ENCODE measurements at regions not wholly inside any gene's neighbourhood (a gene's known extent, or its start where the extent isn't known, plus 50 kb on each side); places are given as distances from the start of the nearest gene placed in this dataset.

DNA sequence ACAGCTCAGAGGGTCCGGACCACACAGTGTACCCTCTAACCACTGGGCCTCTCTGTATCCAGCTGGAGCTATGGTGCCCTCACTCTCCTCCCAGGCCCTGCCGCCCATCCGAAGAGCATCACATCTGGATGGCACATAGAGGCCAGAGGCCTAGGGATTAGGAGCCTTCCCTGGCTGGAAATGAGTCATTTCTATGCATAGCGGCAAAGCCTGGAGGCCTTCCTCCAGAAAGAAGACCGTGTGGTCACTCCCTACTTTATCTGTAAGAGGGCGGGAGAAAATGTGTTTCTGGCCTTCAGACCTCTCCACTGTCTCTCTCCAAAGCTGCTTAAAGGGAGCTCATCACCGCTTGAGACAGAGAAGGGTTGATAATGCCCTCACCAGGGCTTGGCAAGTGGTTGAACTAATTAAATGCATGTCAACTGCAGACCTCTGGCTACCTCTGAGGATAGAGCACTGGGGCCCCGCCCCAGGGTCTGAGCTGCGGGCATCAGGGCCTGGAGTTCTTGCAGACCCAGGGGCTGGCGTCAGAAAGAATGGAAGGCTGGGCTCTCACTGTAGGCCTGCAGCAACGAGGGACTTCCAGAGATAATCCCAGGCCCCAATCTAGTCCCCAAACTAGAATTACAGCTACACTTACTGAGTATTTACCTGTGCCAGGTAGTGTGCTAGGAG is 122.2 kb downstream of the IRX5 start:
- H3K27ac ChIP-seq (ENCODE audit: low read length), result no peak overlapping the region
- no peak for DNase-seq
- CTCF ChIA-PET, result no interaction called here

DNA sequence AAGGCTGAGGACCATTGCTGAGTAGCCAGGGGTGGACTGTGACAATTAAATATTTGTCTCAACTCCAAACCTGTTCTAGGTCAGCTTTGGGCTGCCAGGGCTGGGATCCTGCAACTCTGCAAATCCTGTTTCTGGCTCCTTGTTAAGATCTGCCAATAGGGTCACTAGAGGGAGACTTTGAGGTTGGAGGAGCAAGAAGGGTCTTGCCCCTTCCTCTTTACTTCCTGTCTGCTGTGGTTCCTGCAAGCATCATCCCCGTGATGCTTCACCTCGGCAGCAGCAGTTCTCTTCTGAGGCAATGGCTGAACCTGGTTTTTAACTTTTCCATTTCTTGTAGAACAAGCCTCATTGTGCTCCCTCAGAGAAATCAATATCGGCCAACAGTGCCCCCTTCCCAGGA is 124.6 kb downstream of the IRX5 start:
- BruUV-seq (replicated peaks), result no TSS peak
- intact Hi-C loops (cut with micrococcal nuclease), result no loop called here
- CTCF ChIA-PET, result no interaction called here

More for the DNA sequence above, 122.2 kb downstream of the IRX5 start:
- no peak overlapping the region for H3K9ac ChIP-seq (ENCODE audit: low read length)
- no peak overlapping the region for H3K4me2 ChIP-seq (ENCODE audit: low read length)
- H3F3A ChIP-seq (ENCODE audit: low read length, unreplicated experiment), result no peaks in the 10 kb centered on the region
- no peaks in the 10 kb centered on the region for H3K79me2 ChIP-seq (ENCODE audit: low read length)
- H2AFZ ChIP-seq (ENCODE audit: low read length), result no peak overlapping the region
- no peaks in the 10 kb centered on the region for H4K20me1 ChIP-seq (ENCODE audit: low read length)
- H3K36me3 ChIP-seq (ENCODE audit: low read depth, low read length), result no peaks in the 10 kb centered on the region
- TF ChIP-seq EZH2phosphoT487 (IDR thresholded peaks at IDR 0.05; ENCODE audit: borderline replicate concordance, low read length) (no peak), CTCF (conservative IDR thresholded peaks at IDR 0.05; ENCODE audit: low read depth, low read length) (no peak), EZH2 (IDR thresholded peaks at IDR 0.05; ENCODE audit: low read length, unreplicated experiment) (no peak)
- no peaks in the 10 kb centered on the region for H3K27me3 ChIP-seq (ENCODE audit: low read length)
- H3K9me3 ChIP-seq (ENCODE audit: low read length), result no peaks in the 10 kb centered on the region
- POLR2A ChIA-PET (ENCODE audit: unreplicated experiment), result no interaction called here
- no peak for ATAC-seq
- intact Hi-C loops (cut with micrococcal nuclease), result no loop called here
- no peaks in the 10 kb centered on the region for H3K4me1 ChIP-seq (ENCODE audit: insufficient read depth, low read length)
- no peak overlapping the region for H3K4me3 ChIP-seq (ENCODE audit: low read length)
- BruUV-seq (replicated peaks), result no TSS peak
- H3K9me2 ChIP-seq (replicated peaks; ENCODE audit: low read length), result no peaks in the 10 kb centered on the region

More for the DNA sequence above, 124.6 kb downstream of the IRX5 start:
- H3K9ac ChIP-seq (ENCODE audit: low read length), result no peak overlapping the region
- no peak for DNase-seq
- no peaks in the 10 kb centered on the region for H3K9me3 ChIP-seq (ENCODE audit: low read length)
- no peaks in the 10 kb centered on the region for H4K20me1 ChIP-seq (ENCODE audit: low read length)
- H3K27me3 ChIP-seq (ENCODE audit: low read length), result no peaks in the 10 kb centered on the region
- no peaks in the 10 kb centered on the region for H3K79me2 ChIP-seq (ENCODE audit: low read length)
- no peak overlapping the region for H3K4me3 ChIP-seq (ENCODE audit: low read length)
- no peaks in the 10 kb centered on the region for H3F3A ChIP-seq (ENCODE audit: low read length, unreplicated experiment)
- H3K27ac ChIP-seq (ENCODE audit: low read length), result no peak overlapping the region
- no peaks in the 10 kb centered on the region for H3K4me1 ChIP-seq (ENCODE audit: insufficient read depth, low read length)
- H3K4me2 ChIP-seq (ENCODE audit: low read length), result no peak overlapping the region
- no peaks in the 10 kb centered on the region for H3K9me2 ChIP-seq (replicated peaks; ENCODE audit: low read length)
- ATAC-seq, result no peak
- no peaks in the 10 kb centered on the region for H3K36me3 ChIP-seq (ENCODE audit: low read depth, low read length)
- H2AFZ ChIP-seq (ENCODE audit: low read length), result no peak overlapping the region
- POLR2A ChIA-PET (ENCODE audit: unreplicated experiment), result no interaction called here
- TF ChIP-seq CTCF (conservative IDR thresholded peaks at IDR 0.05; ENCODE audit: low read depth, low read length), result no peak
- no peak for TF ChIP-seq EZH2phosphoT487 (IDR thresholded peaks at IDR 0.05; ENCODE audit: borderline replicate concordance, low read length)
- no peak for TF ChIP-seq EZH2 (IDR thresholded peaks at IDR 0.05; ENCODE audit: low read length, unreplicated experiment)
